ENCODE measurements at regions not wholly inside any gene's neighbourhood (a gene's known extent, or its start where the extent isn't known, plus 50 kb on each side); places are given as distances from the start of the nearest gene placed in this dataset.
A peak's percentile ranks its signal among the peaks of the same experiment; 100 is the strongest.
"Not testable (repeated sequence)": the region's sequence is repeated elsewhere in the genome, so short reads cannot be mapped to it uniquely, and the experiment has no call there.

- DNase-seq = no peak
Observed at GRCh38 chrX:110962451-110962850, 133.5 kb upstream of the PAK3 start.

DNA sequence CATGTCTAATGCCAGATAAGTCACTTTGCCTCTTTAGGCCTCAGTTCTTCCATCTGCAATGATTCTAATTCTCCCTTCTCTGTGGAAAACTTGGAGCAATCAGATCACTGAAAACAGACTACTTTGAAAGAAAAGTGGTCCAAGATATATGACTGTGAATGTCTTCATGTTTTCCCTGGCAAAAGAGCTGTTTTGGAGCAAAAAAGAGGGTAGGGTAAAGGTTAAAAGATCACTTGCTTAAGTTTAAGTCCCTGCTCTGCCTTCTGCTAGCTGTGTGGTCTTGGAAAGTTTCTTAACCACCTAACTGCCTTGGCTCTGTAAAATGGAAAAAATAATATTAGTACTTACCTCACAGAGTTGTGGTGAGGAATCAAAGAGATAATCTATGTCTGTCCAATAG lies 140.3 kb upstream of the PAK3 start:
- DNase-seq = no peak

GRCh38 chrX:110954428-110955100 lies 141.4 kb upstream of the PAK3 start:
- DNase-seq = no peak

- no peak for DNase-seq
Observed at GRCh38 chrX:110951472-110952269, 144.3 kb upstream of the PAK3 start.

DNA sequence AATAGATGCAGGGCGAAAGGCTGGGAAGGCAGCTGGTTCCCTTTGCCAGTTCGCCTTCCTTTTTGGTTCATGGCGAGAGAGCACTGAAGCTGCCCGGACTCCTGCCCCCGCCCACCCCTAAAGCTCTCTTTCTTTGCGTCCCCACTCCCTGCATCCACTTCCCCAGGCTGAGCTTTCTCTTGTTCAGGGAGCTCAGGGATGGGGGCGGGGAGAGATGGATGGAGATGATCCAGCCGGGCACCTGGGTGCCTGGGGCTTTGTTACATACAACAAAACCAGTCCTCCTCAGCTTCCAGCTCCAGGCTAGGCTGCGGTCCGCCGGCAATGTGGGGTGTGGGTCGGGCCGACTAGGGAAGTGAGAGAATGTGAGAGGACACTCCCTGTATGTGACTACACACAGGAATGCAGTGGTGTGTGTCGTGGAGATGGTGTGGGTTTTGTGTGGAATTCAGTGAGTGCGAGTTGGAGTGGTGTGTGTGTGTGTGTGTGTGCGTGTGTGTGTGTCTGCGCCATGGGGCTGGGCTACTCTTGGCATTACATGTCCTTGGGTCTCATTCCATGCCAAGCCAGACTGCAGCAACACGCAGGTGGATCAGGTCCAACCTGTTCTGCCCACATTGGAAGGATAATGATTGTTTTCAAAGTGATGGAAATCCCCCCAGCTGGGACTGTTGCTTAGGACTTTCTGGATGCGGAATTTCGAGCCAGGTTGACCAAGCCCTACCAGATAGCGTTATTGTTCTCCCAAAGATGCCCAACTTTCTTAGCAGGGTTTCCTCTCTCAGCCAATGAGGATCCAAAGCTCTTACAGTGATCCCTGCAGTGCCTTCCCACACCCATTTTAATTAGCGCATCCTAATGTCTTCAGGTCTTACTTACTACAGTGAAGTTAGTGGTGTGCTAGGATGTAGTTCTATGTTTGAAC lies 149.4 kb upstream of the CHRDL1 start:
- no peak for DNase-seq

- DNase-seq = no peak
Observed at GRCh38 chrX:110944311-110944750, 148.7 kb upstream of the CHRDL1 start.

GRCh38 chrX:110941906-110942305 lies 146.3 kb upstream of the CHRDL1 start:
- no peak for DNase-seq

DNA sequence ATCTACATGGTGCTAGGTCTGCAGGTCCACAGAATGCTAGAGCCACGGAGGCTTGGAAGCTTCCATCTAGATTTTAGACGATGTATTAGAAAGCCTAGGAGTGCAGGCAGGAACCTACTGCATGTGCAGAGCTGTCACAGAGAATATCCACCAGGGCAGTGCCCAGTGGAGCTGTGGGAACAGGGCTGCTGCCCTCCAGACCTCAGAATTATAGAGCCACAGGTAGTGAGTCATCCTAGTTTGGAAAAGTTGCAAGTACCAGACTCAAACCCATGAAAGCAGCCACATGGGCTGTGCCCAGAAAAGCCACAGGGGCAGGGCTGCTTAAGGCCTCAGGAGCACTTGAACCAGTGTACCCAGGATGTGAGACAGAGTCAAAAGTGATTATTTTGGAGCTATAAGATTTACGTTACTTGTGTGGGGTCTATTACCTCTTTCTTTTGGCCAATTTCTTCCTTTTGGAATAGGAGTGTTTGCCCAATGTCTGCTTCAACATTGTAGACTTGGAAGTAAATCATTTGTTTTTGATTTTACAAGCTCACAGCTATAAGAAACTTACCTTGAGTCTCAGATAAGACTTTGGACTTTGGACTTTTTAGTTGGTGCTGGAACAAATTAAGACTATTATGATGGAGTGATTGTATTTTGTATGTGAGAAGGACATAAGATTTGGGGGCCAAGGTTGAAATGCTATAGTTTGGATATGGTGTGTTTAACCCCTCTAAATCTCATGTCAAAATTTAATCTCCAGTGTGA lies 143.5 kb upstream of the CHRDL1 start:
- no peak for DNase-seq

- DNase-seq = no peak
Observed at GRCh38 chrX:110924871-110925270, 129.3 kb upstream of the CHRDL1 start.

GRCh38 chrX:110920991-110921390 lies 125.4 kb upstream of the CHRDL1 start:
- no peak for DNase-seq

DNA sequence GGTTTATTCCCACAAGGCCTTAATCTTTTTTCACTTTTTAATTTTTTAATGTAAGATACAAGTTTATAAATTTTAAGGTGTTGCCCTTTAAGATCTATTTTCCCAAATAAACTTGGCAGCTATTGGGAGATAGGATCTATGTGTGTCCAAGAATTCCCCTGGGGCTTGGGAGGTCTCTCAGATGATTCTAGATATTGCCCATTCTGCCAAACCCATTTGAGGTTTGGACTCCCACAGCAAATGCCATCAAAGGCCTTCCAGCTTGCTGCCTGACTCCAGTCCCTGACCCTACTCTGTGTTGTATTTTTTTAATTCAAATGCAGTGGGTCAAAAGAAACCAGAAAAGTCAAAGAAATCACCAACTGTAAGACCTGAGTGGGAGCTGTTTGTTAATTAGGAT lies 120.0 kb upstream of the CHRDL1 start:
- no peak for DNase-seq

DNA sequence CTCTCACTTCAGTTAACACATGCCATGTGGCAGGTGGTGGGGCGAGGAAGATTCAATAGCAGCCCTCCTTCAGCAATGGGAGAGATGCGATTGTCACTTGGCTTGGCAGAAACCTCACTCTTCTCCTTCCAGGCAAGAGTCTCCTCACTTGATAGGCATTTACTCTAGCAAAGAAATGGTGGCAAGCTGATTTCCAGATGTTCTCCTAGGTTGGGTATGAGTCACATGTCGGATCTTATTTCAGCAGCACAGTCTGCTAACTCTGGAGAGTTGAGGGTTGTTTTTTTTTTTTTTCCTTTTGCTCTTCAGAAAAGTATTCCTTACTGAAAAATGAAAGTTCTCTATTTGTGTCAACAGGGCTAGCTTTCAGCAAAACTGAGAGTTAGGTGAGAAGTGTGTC lies 119.5 kb upstream of the CHRDL1 start:
- DNase-seq = no peak

DNA sequence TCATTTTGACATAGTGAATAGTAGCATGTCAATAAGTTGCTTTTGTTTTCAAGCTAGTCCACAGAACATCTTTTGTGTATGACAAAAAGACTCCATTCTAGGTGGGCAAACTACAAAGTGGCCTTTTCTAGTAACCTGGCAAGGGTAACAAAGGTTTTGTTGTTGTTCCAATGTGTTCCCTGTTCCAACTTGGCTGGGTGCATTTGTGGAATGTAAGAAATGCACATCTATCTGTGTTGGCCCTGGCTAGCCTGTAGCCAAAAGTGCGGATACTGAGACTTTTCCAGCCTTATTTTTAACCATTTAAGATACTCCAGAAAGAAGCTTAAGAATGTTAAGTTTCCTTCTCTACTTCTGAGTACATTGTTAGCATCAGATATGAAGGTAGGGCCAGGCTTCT lies 118.7 kb upstream of the CHRDL1 start:
- no peak for DNase-seq

GRCh38 chrX:110904747-110905146 lies 109.1 kb upstream of the CHRDL1 start:
- DNase-seq = not testable (repeated sequence)

DNA sequence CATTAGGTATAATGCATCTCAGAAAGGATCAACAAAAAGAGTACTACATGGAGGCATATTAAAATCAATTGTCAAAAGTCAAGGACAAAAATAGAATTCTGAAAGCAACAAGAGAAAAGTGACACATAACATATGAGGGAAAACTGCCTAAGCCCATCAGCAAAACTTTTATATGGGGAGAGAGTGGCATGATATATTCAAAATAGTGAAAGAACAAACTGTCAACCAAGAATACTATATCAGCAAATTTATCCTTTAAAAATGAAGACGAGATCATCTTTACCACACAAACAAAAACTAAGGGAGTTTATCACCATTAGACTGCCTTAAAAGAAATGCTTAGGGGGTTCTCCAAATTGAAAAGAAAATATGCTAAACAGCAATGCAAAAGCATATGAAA lies 86.4 kb upstream of the CHRDL1 start:
- DNase-seq = no peak

- DNase-seq = no peak
Observed at GRCh38 chrX:110877326-110877725, 81.7 kb upstream of the CHRDL1 start.

DNA sequence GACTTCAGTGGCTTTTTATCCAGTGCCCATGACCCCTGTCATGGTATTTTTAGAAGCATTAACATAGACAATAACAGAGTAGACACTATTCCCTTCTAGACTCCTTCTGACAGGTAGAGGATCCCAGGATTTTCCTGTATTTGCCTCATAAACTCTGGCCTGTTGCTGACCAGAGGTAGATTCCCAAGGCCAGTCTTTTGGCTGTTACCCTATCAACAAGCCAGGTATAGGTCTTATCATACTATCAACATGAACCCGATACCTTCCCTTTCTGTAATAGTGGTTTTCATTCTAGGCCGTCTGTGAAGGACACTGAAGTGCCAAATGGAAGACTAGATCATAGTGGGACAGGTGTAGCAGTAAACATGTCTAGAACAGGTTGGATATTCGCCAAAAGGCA lies 76.2 kb upstream of the CHRDL1 start:
- DNase-seq = no peak

DNA sequence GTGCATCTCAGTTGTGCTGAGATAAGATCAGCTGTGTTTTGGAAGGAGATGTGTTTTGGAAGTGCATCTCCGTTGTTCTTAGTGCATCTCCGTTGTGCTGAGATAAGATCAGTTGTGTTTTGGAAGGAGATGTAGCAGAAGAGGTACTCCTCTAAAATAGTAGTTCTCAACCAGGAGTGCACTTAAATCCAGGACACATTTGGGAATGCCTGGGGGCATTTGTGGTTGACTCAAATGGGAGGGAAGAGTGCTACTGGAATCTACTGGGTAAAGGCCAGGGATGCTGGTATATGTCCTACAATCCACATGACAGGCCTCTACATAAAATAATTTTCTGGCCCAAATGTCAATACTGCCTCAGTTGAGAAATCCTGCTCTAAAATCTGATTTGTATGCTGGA lies 70.8 kb upstream of the CHRDL1 start:
- DNase-seq = no peak

- DNase-seq = no peak
Observed at GRCh38 chrX:110863883-110864282, 68.3 kb upstream of the CHRDL1 start.

DNA sequence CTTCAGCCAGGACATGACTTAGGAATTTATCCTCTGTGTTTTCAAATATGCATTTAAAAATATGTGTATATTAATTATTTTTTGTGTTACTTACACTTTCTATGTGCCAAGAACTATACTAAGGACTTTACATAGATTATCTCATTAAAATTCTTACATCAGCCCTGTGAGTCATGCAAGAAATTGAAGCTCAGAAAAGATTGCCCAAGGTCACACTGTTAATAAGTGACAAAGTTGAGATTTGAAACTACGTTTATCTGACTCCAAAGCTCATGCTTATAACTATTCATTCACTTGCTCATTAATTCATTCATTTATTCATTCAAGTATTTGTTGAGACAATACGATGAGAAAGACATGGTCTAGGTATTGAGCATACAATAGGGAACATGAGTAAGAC lies 62.9 kb upstream of the CHRDL1 start:
- no peak for DNase-seq

- peak; percentile 13 for DNase-seq
Observed at GRCh38 chrX:110853610-110854009, 58.0 kb upstream of the CHRDL1 start.

- DNase-seq = peak; percentile 49
Observed at GRCh38 chrX:110852180-110852579, 56.6 kb upstream of the CHRDL1 start.

DNA sequence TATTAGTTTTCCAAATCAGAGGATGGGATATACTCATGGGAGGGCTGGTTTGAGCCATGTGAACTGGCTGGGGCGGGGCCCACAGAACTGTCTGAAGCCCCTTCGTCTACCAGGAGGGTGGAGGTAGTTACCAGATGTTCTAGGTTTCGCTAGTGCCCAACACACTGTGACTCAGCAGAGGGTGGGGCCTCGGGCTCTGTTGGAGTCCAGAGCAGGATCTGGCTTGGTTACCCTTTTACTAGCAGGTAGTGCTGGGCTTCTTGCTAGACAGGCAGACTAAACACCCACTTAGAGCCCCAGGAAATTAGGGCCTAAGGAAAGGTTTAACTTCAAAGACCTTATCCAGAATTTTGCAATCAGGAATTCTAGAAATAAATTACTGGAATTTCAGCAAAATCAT lies 56.2 kb upstream of the CHRDL1 start:
- no peak for DNase-seq

Data from activated CD4-positive, alpha-beta T cell treated with anti-CD3 and anti-CD28 coated beads, Interleukin-2, Interleukin-6, amounts not matched to agents 100 ng/mL and 50 ng/mL, durations not matched to agents 16 hours and 8 hours (primary cell).